LoVo (cell line): ENCODE measurements at regions not wholly inside any gene's neighbourhood (a gene's known extent, or its start where the extent isn't known, plus 50 kb on each side); places are given as distances from the start of the nearest gene placed in this dataset.

Experiments
- DNase-seq: peaks from one replicate; pipeline ENCODE4 v3.0.0-alpha.2; 2016; ENCODE audit warnings: low spot score

GRCh38 chr6:33923857-33924514 lies 120.2 kb upstream of the MLN start:
- DNase-seq, result no peak

GRCh38 chr6:33921745-33922144 lies 117.9 kb upstream of the MLN start:
- no peak for DNase-seq

GRCh38 chr6:33918175-33918695 lies 114.4 kb upstream of the MLN start:
- DNase-seq, result no peak

GRCh38 chr6:33915134-33915533 lies 111.3 kb upstream of the MLN start:
- DNase-seq, result no peak

DNA sequence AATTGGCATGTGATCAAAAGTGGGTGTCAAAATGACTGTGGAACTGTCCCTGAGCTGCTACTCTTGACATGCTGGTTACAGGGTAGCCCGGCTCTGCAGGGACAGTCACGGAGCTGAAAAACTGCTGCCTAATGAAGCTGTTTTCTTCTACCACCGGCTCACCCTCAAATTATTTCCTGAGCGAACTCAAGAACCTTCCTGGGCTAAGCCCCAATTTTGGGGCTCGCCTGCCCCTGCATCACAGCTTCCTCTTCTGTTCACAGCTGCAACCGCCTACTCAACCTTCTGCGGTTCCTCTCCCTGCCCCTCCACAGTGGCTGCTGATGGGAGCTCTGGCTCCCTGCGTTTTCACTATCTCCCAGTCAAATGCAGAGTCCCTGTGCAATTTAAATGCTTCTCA lies 110.8 kb upstream of the MLN start:
- DNase-seq, result no peak

DNA sequence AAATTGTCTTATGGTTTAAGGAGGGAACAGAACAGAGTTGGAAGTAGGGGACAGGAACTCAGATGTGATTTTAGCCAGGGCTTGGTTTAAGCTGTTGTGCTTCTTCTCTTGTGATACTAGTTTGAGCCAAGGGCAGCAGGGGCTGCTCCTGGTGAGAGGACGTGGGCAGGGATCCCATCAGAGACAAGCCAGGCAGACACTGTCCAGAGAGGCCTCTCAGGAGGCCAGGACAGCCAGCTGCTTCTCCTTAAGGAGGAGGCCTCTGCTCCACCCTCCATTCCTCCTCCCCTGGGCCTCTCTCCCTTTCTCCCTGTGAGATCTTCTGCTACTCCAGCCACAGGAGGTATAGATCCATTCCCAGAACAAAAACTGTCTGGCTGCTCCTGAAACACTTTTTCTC lies 108.4 kb upstream of the MLN start:
- DNase-seq, result no peak

DNA sequence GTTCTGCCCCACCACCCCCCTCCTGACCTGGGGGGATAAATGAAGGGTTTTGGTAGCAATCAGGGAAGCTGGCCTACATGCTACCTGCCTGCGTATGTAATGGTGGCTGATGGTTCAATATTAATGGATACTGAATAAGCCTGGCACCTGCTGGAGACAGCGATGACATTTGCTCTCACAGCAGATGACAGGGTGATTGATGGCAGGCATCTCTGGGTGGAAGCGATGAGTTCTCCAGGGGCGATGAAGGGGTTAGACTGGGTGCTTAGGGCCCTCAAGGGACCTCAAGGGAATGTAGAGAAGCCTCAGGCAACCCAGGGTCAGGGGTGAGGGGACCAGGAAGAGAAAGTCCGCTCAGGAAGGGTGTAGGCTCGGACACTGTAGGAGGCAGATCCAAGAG lies 107.7 kb upstream of the MLN start:
- DNase-seq, result no peak

GRCh38 chr6:33910594-33910993 lies 106.8 kb upstream of the MLN start:
- no peak for DNase-seq

DNA sequence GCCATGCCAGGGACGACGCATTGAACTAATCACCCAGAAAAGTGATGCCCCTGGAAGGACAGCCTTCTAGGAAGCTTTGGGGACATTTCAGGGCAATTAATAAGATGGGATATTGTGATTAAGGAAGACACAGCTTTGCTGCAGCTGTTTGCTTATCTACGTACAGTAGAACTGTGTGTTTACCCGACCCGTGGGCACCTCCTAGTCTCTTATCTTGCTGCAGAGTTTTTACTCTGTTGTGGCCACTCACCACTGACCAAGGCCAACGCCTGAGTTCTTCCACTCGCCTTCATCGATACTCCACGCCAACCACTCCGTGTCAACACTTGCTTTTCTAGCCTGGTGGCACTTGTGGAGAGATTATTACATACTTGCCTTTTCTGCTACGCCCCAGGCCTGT lies 105.9 kb upstream of the MLN start:
- no peak for DNase-seq

DNA sequence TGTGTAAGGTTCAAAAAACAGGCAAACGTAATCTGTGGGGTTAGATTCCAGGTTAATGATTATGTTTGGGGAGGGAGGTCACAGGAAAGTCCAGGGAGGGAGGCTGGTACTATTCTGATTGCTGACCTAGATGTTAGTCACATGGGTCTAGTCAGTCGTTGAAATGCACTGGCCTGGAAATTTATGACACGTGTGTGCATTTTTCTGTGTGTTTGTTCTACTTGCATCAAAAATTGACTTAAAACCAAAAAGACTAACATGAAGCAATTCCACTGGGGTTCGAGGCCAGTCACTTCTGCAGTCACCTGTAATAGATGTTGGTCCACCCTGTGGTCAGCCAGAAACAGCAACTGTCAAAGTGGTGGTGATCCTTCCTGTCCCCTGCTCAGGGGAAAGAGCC lies 104.2 kb upstream of the MLN start:
- DNase-seq, result no peak

GRCh38 chr6:33907227-33907626 lies 103.4 kb upstream of the MLN start:
- DNase-seq, result no peak

- DNase-seq, result no peak
Observed at GRCh38 chr6:33906439-33906838, 102.6 kb upstream of the MLN start.

DNA sequence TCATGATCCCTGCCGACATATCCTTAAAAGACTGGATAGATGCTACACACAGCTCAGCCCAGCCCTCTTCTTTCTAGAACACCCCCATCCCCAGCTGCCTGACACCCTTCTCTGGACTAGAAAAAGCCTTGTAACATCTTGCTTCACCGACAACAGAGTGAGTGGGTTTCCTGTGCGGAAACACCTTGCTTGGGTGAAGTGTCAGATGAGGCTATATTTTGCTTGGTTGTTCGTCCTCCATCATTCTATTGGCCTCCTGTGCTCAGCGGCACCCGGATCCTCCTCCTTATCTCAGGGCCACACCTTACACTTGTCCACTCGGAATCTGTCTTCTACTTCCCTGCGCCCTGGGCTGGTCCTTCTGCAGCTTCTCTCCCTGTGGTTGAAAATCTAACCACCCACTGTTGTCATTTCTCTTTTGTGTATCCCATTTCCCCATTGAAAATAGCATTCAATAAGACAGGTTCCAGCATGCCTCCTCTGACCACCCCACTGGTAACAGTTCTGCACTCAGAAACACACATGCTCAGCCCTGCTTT lies 101.3 kb upstream of the MLN start:
- DNase-seq, result no peak

- no peak for DNase-seq
Observed at GRCh38 chr6:33904747-33905065, 100.9 kb upstream of the MLN start.

GRCh38 chr6:33904050-33904746 lies 100.4 kb upstream of the MLN start:
- DNase-seq, result no peak

DNA sequence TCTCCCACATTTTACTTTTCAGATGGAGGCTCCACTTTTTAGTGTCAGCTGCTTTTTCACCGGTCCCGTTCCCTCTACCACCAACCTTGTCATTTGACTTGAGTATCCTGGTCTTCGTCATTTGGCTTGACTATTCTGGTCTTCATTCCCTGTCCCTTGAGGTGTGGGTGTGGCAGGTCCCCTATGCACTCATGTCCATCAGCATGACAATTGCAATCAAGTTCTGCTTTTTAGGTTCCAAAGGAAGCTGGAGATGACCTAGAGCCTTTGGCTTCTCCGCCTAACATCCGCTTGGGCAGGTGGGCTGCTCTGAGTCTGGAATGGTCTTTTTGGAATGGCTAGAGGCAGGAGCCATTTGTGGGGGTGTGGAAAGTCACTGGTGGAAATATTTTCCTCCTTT lies 99.8 kb upstream of the MLN start:
- DNase-seq, result no peak

GRCh38 chr6:33902457-33902853 lies 98.7 kb upstream of the MLN start:
- no peak for DNase-seq

DNA sequence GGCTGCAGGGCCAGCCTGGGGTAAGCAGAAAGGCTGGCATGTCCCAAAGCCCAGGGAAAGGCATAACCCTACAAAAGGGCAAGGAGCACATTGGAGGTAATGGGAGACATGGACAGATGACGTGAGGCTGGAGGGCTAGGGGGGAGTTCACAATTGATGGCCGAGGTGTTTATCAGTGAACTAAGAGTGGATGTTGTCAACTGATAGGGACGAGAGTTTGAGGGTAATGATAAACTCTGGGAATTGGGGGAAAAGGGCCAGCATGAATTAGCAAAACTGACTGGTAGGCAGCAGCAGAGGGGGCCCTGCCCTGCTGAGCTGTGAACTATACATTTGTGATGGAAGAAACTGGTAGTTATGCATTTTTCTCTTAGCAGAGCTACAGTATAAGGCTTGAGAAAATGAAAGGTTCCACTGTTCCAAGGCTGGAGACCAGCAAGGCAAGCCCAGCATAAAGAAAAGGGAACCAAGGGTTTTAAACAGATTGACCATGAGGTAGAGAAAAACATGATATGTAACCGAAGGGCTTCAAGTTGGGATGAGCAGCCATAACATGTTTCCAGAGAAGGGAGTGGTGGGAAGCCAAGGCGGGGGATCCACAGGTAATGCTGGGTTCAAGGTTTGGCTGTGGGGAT lies 98.1 kb upstream of the MLN start:
- DNase-seq, result no peak

DNA sequence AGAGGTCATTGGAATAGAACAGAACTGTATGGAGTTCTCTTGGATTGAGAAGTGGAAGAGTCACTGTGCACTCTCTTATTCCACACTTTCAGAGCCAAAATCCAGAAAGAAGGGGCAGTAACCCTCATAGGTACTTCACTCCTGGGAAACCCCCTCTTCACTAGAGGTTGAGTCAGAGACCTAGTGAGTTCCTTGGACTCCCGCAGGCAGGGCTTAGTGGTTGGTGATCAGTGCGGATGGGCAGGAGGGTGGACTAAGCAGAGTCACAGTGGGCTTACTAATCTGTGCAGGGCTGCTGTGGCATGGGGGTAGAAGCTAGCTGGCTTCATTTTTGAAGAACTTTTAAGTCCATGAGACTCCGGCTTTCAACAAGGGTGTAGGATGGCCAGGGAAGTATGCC lies 95.0 kb upstream of the MLN start:
- DNase-seq, result no peak

- no peak for DNase-seq
Observed at GRCh38 chr6:33897189-33897780, 93.5 kb upstream of the MLN start.

- DNase-seq, result no peak
Observed at GRCh38 chr6:33896391-33897188, 92.8 kb upstream of the MLN start.

DNA sequence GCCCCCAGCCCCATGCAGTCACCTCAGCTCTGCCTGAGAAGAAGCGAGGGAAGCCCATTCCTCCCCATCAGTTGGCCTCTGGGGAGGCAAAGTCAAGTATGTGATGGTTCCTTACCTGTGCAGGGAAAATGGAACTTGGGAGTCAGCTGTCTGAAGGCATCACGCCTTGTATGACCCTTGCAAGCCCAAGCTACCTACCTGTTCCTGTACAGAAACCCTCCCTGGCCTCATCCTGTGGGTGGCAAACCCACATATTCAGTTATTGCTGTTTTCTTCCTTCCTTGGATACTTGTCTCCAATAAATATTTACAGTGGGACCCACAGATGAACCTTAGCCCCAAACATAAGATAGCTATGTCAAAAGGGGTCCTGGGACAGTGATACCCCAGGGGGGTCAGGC lies 92.2 kb upstream of the MLN start:
- DNase-seq, result no peak
